Dedifferentiated amniotic fluid mesenchymal stem cell (primary cell): ENCODE measurements at regions not wholly inside any gene's neighbourhood (a gene's known extent, or its start where the extent isn't known, plus 50 kb on each side); places are given as distances from the start of the nearest gene placed in this dataset.
"Not testable (repeated sequence)": the region's sequence is repeated elsewhere in the genome, so short reads cannot be mapped to it uniquely, and the experiment has no call there.

Experiments
- DNase-seq: peaks from one replicate; pipeline ENCODE4 v3.0.0-alpha.2; 2016; ENCODE audit errors: extremely low spot score

- no peak for DNase-seq
Observed at GRCh38 chr12:88893801-88894200, 313.5 kb upstream of the KITLG start.

- not testable (repeated sequence) for DNase-seq
Observed at GRCh38 chr12:88891434-88891833, 311.2 kb upstream of the KITLG start.

GRCh38 chr12:88889326-88890110 is 309.2 kb upstream of the KITLG start:
- DNase-seq = no peak

GRCh38 chr12:88884600-88884999 is 304.3 kb upstream of the KITLG start:
- no peak for DNase-seq

GRCh38 chr12:88882662-88883061 is 302.4 kb upstream of the KITLG start:
- no peak for DNase-seq

- no peak for DNase-seq
Observed at GRCh38 chr12:88880051-88880450, 299.8 kb upstream of the KITLG start.

- DNase-seq = no peak
Observed at GRCh38 chr12:88878295-88878694, 298.0 kb upstream of the KITLG start.

- DNase-seq = no peak
Observed at GRCh38 chr12:88876857-88877256, 296.6 kb upstream of the KITLG start.

GRCh38 chr12:88870000-88870737 is 289.9 kb upstream of the KITLG start:
- no peak for DNase-seq

- no peak for DNase-seq
Observed at GRCh38 chr12:88868050-88868449, 287.8 kb upstream of the KITLG start.

GRCh38 chr12:88867510-88867909 is 287.2 kb upstream of the KITLG start:
- no peak for DNase-seq

GRCh38 chr12:88866881-88867280 is 286.6 kb upstream of the KITLG start:
- no peak for DNase-seq

- DNase-seq = no peak
Observed at GRCh38 chr12:88865537-88865936, 285.3 kb upstream of the KITLG start.

- no peak for DNase-seq
Observed at GRCh38 chr12:88860851-88861250, 280.6 kb upstream of the KITLG start.

- DNase-seq = no peak
Observed at GRCh38 chr12:88856201-88856600, 275.9 kb upstream of the KITLG start.

- no peak for DNase-seq
Observed at GRCh38 chr12:88855301-88855700, 275.0 kb upstream of the KITLG start.

GRCh38 chr12:88854260-88854659 is 274.0 kb upstream of the KITLG start:
- peak; percentile 36 for DNase-seq

GRCh38 chr12:88847246-88847645 is 267.0 kb upstream of the KITLG start:
- DNase-seq = not testable (repeated sequence)

- DNase-seq = no peak
Observed at GRCh38 chr12:88844426-88844825, 264.2 kb upstream of the KITLG start.

GRCh38 chr12:88842314-88842713 is 262.0 kb upstream of the KITLG start:
- no peak for DNase-seq

- no peak for DNase-seq
Observed at GRCh38 chr12:88839486-88839885, 259.2 kb upstream of the KITLG start.

GRCh38 chr12:88836156-88836555 is 255.9 kb upstream of the KITLG start:
- DNase-seq = no peak

- DNase-seq = no peak
Observed at GRCh38 chr12:88834226-88834625, 254.0 kb upstream of the KITLG start.
